Fibroblast of the aortic adventitia (primary cell): ENCODE measurements at regions not wholly inside any gene's neighbourhood (a gene's known extent, or its start where the extent isn't known, plus 50 kb on each side); places are given as distances from the start of the nearest gene placed in this dataset.

ENCODE experiments used
- DNase-seq: peaks from one replicate; pipeline ENCODE4 v3.0.0-alpha.2; 2010; ENCODE audit warnings: low read depth
- H3K4me3 ChIP-seq: 2 replicates; pipeline ENCODE4 v1.5.1; 2011; ENCODE audit warnings: low read depth, mild to moderate bottlenecking, control low read depth, low read length, moderate library complexity
- TF ChIP-seq, protein P1 (sequence below): IDR thresholded peaks from 2 replicates; pipeline ENCODE4 v1.5.1; 2011; ENCODE audit warnings: mild to moderate bottlenecking, low read length, control low read depth, inconsistent platforms; ENCODE audit not compliant: insufficient read depth

DNA sequence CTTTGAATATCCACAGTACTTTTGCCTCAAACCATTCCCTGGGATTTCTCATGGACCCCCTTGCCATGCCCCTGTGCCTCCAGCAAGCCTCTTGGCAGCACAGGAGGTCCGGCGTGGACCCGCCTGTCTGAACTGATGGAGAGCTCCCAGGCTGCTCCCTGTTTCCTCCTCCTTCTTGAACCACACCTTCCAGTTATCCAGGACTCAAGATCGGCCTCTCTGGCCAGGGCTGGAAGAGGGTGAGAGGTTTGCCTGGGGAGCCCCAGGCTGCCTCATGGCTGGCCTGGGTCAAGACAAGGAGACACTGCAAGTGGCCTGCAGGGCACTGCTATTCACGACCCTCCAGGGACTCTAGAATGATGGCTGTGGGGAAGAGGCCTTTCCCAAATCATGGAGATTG, 93.6 kb upstream of the WASF3 start:
- H3K4me3 ChIP-seq = no peak overlapping the region
- no peak for DNase-seq
- TF ChIP-seq, protein P1, sequence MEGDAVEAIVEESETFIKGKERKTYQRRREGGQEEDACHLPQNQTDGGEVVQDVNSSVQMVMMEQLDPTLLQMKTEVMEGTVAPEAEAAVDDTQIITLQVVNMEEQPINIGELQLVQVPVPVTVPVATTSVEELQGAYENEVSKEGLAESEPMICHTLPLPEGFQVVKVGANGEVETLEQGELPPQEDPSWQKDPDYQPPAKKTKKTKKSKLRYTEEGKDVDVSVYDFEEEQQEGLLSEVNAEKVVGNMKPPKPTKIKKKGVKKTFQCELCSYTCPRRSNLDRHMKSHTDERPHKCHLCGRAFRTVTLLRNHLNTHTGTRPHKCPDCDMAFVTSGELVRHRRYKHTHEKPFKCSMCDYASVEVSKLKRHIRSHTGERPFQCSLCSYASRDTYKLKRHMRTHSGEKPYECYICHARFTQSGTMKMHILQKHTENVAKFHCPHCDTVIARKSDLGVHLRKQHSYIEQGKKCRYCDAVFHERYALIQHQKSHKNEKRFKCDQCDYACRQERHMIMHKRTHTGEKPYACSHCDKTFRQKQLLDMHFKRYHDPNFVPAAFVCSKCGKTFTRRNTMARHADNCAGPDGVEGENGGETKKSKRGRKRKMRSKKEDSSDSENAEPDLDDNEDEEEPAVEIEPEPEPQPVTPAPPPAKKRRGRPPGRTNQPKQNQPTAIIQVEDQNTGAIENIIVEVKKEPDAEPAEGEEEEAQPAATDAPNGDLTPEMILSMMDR = no peak

DNA sequence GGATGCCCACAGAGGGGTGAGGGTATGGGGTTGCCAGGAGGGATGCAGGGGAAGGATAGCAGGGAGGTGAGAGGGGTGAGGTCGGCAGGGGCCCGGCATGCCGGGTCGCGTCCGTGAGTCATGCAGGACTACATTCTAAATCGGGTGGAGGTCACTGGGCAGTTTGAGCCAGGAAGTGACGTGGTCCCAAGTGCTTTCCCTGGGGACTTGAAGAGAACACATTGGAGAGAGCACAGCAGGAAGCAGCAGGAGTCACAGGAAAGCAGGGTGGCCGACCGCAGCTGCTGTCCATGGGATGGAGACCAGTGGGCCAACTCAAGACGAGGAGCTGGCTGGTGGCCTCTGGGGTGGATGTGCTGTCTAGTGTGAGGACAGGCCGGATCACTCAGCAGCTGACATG, 92.0 kb upstream of the WASF3 start:
- DNase-seq = no peak
- TF ChIP-seq, protein P1 = no peak
- no peak overlapping the region for H3K4me3 ChIP-seq

DNA sequence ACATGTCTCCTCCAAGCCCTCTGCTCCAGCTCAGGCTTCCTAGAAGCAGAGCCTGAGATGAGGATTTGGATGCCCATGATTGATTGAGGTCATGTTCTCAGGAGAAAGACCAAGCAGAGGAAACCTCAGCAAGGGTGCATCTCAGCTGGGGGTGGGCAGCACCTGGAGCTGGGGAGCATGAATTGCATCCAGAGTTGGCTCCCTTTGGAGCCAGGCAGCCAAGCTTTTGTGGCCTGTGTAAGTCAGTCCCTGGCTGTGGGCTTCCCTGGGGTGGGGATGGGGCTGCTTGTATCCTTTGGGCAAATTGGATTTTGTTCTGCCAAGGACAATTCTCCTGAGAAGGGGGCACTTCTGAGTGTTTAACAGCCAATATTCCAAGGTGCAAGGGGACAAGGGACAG, 91.5 kb upstream of the WASF3 start:
- TF ChIP-seq, protein P1 = no peak
- no peak overlapping the region for H3K4me3 ChIP-seq
- DNase-seq = no peak

DNA sequence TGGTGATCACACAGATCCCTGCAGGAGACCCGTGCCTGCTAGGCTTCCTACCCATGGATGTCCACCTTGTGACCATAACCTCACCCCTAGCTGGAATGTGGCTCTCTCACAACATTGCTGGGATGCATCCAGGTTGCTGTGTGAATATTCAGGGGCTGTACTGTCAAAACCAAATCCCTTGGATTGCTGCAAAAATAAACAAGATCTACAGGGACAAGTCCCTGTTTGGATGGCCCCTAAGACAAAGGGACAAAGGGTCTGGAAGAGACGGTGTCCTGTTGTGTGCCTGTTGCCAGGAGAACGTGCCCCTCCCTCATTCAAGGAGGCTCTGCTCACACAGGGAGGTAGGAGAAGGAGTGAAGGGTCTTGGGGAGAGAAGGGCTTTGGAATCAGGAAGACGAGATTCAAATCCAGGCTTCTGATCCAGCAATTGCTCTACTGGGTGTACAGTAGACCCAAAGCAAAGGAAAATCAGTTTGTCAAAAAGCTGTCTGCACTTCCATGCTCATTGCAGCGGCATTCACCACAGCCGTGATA, 89.2 kb upstream of the WASF3 start:
- no peak for DNase-seq
- no peak overlapping the region for H3K4me3 ChIP-seq
- TF ChIP-seq, protein P1 = no peak

DNA sequence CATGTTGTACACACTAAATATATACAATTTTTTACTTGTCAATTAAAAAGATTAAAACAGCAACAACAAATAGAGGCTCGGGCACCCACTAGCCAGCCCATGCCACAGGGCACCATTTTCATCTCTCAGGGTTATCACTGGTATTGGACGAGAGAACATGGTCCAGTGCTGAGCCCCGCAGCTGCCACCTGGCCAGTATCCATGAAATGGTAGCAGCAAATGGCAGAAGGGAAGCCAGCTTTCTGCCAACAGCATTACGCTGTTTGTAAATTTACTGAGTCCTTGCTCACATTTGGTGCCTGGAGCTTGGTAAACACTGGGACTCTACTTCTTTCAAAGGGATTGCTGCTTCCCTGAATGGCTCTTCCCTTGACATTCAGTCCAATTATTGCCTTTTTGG, 87.9 kb upstream of the WASF3 start:
- DNase-seq = no peak
- TF ChIP-seq, protein P1 = no peak
- no peak overlapping the region for H3K4me3 ChIP-seq

DNA sequence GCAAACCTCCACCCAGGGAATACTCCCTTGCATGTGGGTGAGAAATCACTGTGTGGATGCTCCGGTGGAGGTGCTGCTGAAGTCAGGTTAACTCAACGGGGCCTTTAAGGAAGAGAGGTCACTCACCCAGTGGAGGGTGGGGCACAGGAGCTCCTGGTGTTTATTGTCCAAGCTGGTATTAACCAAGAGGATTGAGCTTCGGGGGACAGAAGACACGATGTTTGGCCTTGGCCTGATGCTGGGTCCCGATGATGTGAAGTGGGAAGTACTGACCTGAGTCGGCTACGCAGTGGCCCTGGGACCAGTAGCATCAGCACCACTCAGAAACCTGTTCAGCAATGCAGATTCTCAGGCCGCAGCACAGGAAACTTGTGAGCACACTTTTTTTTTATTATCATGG, 85.7 kb upstream of the WASF3 start:
- no peak overlapping the region for H3K4me3 ChIP-seq
- TF ChIP-seq, protein P1 = no peak
- no peak for DNase-seq

DNA sequence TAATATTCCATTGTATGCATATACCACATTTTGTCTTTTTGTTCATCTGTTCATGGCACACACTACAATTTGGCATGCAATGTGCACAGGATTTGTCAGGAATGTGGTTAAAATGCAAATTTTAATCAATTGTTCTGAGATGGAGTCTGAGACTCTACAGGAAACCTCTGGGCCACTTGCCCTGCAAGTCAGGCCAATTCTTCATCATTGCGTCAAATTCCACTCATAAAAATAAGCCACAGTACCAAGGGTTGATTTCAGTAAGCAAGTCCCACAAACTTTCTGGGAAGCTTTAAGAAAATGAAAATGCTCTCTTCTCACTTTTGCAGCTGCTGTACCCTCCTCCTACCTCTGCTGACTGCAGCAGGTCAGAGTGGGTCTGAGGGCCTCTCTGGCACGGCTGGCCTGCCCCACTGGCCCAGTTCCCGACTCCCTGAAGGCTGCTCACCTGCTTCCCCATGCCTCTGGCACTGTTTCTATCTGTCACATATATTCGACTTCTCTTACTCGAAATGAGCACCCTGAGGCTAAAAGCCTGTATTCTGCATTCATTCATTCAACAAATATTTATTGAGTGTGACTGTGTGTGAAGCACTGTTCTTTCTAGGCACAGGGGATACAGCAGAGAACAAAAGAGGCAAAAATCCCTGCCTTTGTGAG, 83.8 kb upstream of the WASF3 start:
- TF ChIP-seq, protein P1 = no peak
- no peak overlapping the region for H3K4me3 ChIP-seq
- DNase-seq = peak; percentile 28
